MM.1S (cell line): ENCODE measurements at regions not wholly inside any gene's neighbourhood (a gene's known extent, or its start where the extent isn't known, plus 50 kb on each side); places are given as distances from the start of the nearest gene placed in this dataset.

Source experiments
- DNase-seq: peaks from one replicate; pipeline ENCODE4 v3.0.0-alpha.2; 2015
- H2AFZ ChIP-seq: fragments of 300-600 bp; sonication (generic); 2 replicates; pipeline ENCODE4 v1.6.0; 2016; ENCODE audit warnings: antibody characterized with exemption, low read length
- H3F3A ChIP-seq: fragments of 300-600 bp; sonication (generic); 2 replicates; pipeline ENCODE4 v1.6.1; 2016; ENCODE audit warnings: mild to moderate bottlenecking, antibody characterized with exemption, low read length, moderate library complexity, mixed read lengths; ENCODE audit not compliant: insufficient read depth
- H3K27ac ChIP-seq: fragments of 300-600 bp; sonication (generic); 2 replicates; pipeline ENCODE4 v1.5.1; 2016; ENCODE audit warnings: mild to moderate bottlenecking, low read length
- H3K27me3 ChIP-seq: fragments of 300-600 bp; sonication (generic); replicated peaks from 2 replicates; pipeline ENCODE4 v1.6.0; 2016; ENCODE audit warnings: low read length; ENCODE audit not compliant: insufficient read depth
- H3K36me3 ChIP-seq: fragments of 300-600 bp; sonication (generic); replicated peaks from 2 replicates; pipeline ENCODE4 v1.6.1; 2016; ENCODE audit warnings: mild to moderate bottlenecking, low read length, mixed read lengths; ENCODE audit not compliant: insufficient read depth
- H3K4me1 ChIP-seq: fragments of 300-600 bp; sonication (generic); 2 replicates; pipeline ENCODE4 v1.6.1; 2016; ENCODE audit warnings: low read length, mixed read lengths
- H3K4me2 ChIP-seq: fragments of 300-600 bp; sonication (generic); 2 replicates; pipeline ENCODE4 v1.6.0; 2016; ENCODE audit warnings: low read depth, low read length
- H3K4me3 ChIP-seq: fragments of 300-600 bp; sonication (generic); 2 replicates; pipeline ENCODE4 v1.5.1; 2016; ENCODE audit warnings: low read length, mixed read lengths
- H3K79me2 ChIP-seq: fragments of 300-600 bp; sonication (generic); 2 replicates; pipeline ENCODE4 v1.6.1; 2016; ENCODE audit warnings: mixed run types, low read length, mixed read lengths
- H3K9ac ChIP-seq: fragments of 300-600 bp; sonication (generic); 2 replicates; pipeline ENCODE4 v1.6.1; 2016; ENCODE audit warnings: low read length, mixed read lengths
- H3K9me2 ChIP-seq: fragments of 300-600 bp; sonication (generic); replicated peaks from 2 replicates; pipeline ENCODE4 v1.6.1; 2016; ENCODE audit warnings: mild to moderate bottlenecking, low read length, mixed read lengths; ENCODE audit not compliant: insufficient read depth
- H3K9me3 ChIP-seq: fragments of 300-600 bp; sonication (generic); replicated peaks from 2 replicates; pipeline ENCODE4 v1.6.1; 2016; ENCODE audit warnings: mild to moderate bottlenecking, low read length, mixed read lengths; ENCODE audit not compliant: insufficient read depth
- H4K20me1 ChIP-seq: fragments of 300-600 bp; sonication (generic); 2 replicates; pipeline ENCODE4 v1.6.1; 2016; ENCODE audit warnings: mild to moderate bottlenecking, low read length, moderate library complexity, mixed read lengths; ENCODE audit not compliant: insufficient read depth
- EZH2 ChIP-seq: fragments of 300-600 bp; sonication (generic); optimal IDR thresholded peaks from 2 replicates; pipeline ENCODE3; 2017; ENCODE audit warnings: low read depth, mild to moderate bottlenecking, antibody characterized with exemption, low read length, mixed read lengths
- EZH2phosphoT487 ChIP-seq: fragments of 300-600 bp; sonication (generic); IDR thresholded peaks from 2 replicates; pipeline ENCODE4 v1.6.1; 2018; ENCODE audit warnings: antibody characterized with exemption, low read length
- TF ChIP-seq, protein P1 (sequence below): fragments of 300-600 bp; sonication (generic); IDR thresholded peaks from 2 replicates; pipeline ENCODE4 v1.5.1; 2016; ENCODE audit warnings: antibody characterized with exemption, low read length, mixed read lengths

DNA sequence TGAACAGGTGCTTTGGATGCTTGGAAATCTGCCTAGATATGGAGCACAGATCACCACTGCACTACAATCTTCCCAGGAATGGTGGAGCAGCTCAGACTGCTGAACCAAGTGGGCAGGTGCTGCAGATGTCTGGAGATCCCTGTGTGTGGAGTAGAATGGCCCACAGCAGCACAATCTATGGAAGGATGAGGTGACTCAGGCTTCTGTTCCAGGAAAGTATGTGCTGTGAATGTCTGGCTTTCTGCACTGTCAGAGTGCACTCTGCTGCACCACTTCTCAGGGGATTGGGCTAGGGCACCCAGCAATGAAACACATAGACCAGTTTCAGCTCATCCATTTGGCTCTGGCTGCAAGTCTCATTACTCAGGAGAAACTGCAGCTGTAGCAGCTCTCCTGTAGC, 865.4 kb upstream of the NXPH2 start:
- Histone ChIP-seq H3K79me2 (no peaks in the 10 kb centered on the region), H3K4me2 (no peak overlapping the region), H3K4me1 (no peaks in the 10 kb centered on the region), H4K20me1 (no peaks in the 10 kb centered on the region), H3K4me3 (no peak overlapping the region), H3K9me3 (no peaks in the 10 kb centered on the region), H3K27ac (no peak overlapping the region), H3K27me3 (no peaks in the 10 kb centered on the region), H3F3A (no peaks in the 10 kb centered on the region), H3K9me2 (no peaks in the 10 kb centered on the region), H2AFZ (no peak overlapping the region), H3K36me3 (no peaks in the 10 kb centered on the region), H3K9ac (no peak overlapping the region)
- no peak for DNase-seq
- TF ChIP-seq EZH2phosphoT487 (no peak), EZH2 (no peak)
- TF ChIP-seq, protein P1, sequence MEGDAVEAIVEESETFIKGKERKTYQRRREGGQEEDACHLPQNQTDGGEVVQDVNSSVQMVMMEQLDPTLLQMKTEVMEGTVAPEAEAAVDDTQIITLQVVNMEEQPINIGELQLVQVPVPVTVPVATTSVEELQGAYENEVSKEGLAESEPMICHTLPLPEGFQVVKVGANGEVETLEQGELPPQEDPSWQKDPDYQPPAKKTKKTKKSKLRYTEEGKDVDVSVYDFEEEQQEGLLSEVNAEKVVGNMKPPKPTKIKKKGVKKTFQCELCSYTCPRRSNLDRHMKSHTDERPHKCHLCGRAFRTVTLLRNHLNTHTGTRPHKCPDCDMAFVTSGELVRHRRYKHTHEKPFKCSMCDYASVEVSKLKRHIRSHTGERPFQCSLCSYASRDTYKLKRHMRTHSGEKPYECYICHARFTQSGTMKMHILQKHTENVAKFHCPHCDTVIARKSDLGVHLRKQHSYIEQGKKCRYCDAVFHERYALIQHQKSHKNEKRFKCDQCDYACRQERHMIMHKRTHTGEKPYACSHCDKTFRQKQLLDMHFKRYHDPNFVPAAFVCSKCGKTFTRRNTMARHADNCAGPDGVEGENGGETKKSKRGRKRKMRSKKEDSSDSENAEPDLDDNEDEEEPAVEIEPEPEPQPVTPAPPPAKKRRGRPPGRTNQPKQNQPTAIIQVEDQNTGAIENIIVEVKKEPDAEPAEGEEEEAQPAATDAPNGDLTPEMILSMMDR, result no peak

- Histone ChIP-seq H3F3A (no peaks in the 10 kb centered on the region), H3K9me2 (no peaks in the 10 kb centered on the region), H3K4me2 (no peak overlapping the region), H3K27ac (no peak overlapping the region), H3K4me1 (no peaks in the 10 kb centered on the region), H4K20me1 (no peaks in the 10 kb centered on the region), H3K9me3 (no peaks in the 10 kb centered on the region), H3K79me2 (no peaks in the 10 kb centered on the region), H3K4me3 (no peak overlapping the region), H2AFZ (no peak overlapping the region), H3K9ac (no peak overlapping the region), H3K36me3 (no peaks in the 10 kb centered on the region), H3K27me3 (no peaks in the 10 kb centered on the region)
- DNase-seq, result no peak
- no peak for TF ChIP-seq EZH2phosphoT487
Measured at GRCh38 chr2:139643139-139643538, 862.9 kb upstream of the NXPH2 start.

DNA sequence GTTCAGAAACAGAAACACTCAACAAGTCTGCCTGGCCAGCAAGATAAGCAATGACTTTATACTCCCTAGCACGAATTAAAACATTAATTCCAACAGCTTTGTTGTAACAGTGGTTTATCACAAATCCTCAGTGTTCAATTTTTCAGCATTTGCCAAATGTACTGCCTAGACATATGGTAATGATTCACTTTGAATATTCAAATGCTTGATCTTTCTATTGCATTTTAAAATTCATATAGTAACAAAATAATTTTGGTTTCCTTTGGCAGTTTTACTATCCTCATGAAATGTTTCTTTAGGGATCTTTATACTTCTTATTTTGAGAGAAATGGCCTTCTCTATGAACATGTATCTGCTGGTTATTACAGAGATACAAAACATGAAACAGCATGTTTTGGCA, 851.8 kb upstream of the NXPH2 start:
- Histone ChIP-seq H3K27ac (no peak overlapping the region), H3K27me3 (no peaks in the 10 kb centered on the region), H4K20me1 (no peaks in the 10 kb centered on the region), H3K9ac (no peak overlapping the region), H3F3A (no peaks in the 10 kb centered on the region), H3K79me2 (no peaks in the 10 kb centered on the region), H3K4me2 (no peak overlapping the region), H3K9me3 (no peaks in the 10 kb centered on the region), H2AFZ (no peak overlapping the region), H3K36me3 (no peaks in the 10 kb centered on the region), H3K4me1 (0 out of 2 replicates have a peak, but pooled peaks cover 3% of the 10 kb centered on the region), H3K9me2 (no peaks in the 10 kb centered on the region), H3K4me3 (no peak overlapping the region)
- no peak for DNase-seq
- no peak for TF ChIP-seq EZH2
- TF ChIP-seq EZH2phosphoT487, result no peak
- TF ChIP-seq, protein P1, result no peak

DNA sequence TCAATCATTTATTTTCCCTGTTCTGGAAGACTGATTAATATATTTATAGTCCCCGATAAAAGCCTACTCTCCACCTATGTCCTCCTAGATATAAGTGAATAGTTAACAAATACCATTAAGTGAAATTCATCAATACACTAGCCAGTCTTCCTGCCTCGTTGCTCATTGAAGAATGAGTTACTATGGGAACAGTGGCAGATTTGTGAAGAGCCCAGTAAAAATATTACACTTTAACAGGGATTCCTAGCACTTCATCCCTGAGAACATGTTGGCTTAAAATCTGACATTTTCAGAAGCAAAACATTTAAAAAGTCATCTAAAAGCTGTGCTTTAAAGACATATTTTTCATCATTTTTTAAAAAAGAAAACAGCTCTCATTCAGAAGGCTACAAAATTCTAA, 848.7 kb upstream of the NXPH2 start:
- DNase-seq, result no peak
- no peaks in the 10 kb centered on the region for H3K9me3 ChIP-seq
- H3K4me3 ChIP-seq, result no peak overlapping the region
- H2AFZ ChIP-seq, result no peak overlapping the region
- no peaks in the 10 kb centered on the region for H3F3A ChIP-seq
- no peaks in the 10 kb centered on the region for H3K27me3 ChIP-seq
- no peaks in the 10 kb centered on the region for H3K9me2 ChIP-seq
- 0 out of 2 replicates have a peak, but pooled peaks cover 3% of the 10 kb centered on the region for H3K4me1 ChIP-seq
- H3K79me2 ChIP-seq, result no peaks in the 10 kb centered on the region
- no peak overlapping the region for H3K27ac ChIP-seq
- TF ChIP-seq EZH2 (no peak), EZH2phosphoT487 (no peak)
- TF ChIP-seq, protein P1, result no peak
- H3K4me2 ChIP-seq, result no peak overlapping the region
- H3K9ac ChIP-seq, result no peak overlapping the region
- H4K20me1 ChIP-seq, result no peaks in the 10 kb centered on the region
- no peaks in the 10 kb centered on the region for H3K36me3 ChIP-seq
